Brain microvascular endothelial cell (primary cell): ENCODE measurements at regions not wholly inside any gene's neighbourhood (a gene's known extent, or its start where the extent isn't known, plus 50 kb on each side); places are given as distances from the start of the nearest gene placed in this dataset.

Source experiments
- DNase-seq: peaks from one replicate; pipeline ENCODE4 v3.0.0-alpha.2; 2020
- H3K27ac ChIP-seq: fragments of 250-450 bp; sonication (Bioruptor Pico); 2 replicates; pipeline ENCODE4 v1.5.1; 2020; ENCODE audit warnings: mild to moderate bottlenecking, moderate library complexity
- H3K27me3 ChIP-seq: fragments of 250-450 bp; sonication (Bioruptor Pico); replicated peaks from 2 replicates; pipeline ENCODE4 v1.5.1; 2020; ENCODE audit warnings: mild to moderate bottlenecking
- H3K36me3 ChIP-seq: fragments of 250-450 bp; sonication (Bioruptor Pico); replicated peaks from 2 replicates; pipeline ENCODE4 v1.5.1; 2020; ENCODE audit warnings: mild to moderate bottlenecking
- H3K4me3 ChIP-seq: 2 replicates; pipeline ENCODE4 v1.5.1; 2011; ENCODE audit warnings: low read depth, mild to moderate bottlenecking, control low read depth, low read length, moderate library complexity
- in situ Hi-C: cut with HindIII; loops from 2 replicates; pipeline ENCODE4 v1.10.0; 2017; ENCODE audit warnings: low sequenced_read_pairs, low pct_ligation_motif_present
- TF ChIP-seq, protein P1 (sequence below): IDR thresholded peaks from 2 replicates; pipeline ENCODE4 v1.5.1; 2011; ENCODE audit warnings: low read depth, mild to moderate bottlenecking, moderate library complexity, low read length, control low read depth, inconsistent platforms; ENCODE audit errors: missing control alignments

DNA sequence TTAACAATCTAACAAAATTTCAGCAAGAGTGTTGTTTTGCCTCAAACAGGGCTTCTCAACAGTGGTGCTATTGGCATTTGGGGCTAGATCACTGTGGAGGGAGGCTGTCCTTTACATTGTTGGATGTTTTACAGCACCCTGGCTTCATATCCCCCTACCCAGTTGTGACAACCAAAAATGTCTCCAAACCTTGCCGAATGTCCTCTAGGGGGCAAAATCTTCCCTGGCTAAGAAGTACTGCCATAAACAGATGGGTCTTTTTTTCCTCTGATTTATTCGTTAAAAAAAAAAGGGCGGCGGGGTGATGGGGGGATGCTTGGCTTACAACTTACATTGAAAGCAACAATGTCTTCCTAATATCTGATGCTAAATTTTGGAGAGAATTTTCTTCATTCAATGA, 207.6 kb upstream of the CCDC150 start:
- Histone ChIP-seq H3K36me3 (no peaks in the 10 kb centered on the region), H3K4me3 (no peak overlapping the region), H3K27ac (no peak overlapping the region), H3K27me3 (no peaks in the 10 kb centered on the region)
- DNase-seq = no peak
- TF ChIP-seq, protein P1, sequence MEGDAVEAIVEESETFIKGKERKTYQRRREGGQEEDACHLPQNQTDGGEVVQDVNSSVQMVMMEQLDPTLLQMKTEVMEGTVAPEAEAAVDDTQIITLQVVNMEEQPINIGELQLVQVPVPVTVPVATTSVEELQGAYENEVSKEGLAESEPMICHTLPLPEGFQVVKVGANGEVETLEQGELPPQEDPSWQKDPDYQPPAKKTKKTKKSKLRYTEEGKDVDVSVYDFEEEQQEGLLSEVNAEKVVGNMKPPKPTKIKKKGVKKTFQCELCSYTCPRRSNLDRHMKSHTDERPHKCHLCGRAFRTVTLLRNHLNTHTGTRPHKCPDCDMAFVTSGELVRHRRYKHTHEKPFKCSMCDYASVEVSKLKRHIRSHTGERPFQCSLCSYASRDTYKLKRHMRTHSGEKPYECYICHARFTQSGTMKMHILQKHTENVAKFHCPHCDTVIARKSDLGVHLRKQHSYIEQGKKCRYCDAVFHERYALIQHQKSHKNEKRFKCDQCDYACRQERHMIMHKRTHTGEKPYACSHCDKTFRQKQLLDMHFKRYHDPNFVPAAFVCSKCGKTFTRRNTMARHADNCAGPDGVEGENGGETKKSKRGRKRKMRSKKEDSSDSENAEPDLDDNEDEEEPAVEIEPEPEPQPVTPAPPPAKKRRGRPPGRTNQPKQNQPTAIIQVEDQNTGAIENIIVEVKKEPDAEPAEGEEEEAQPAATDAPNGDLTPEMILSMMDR = peak; percentile 76
- in situ Hi-C loops = no loop called here

- TF ChIP-seq, protein P1 = no peak
- DNase-seq = no peak
- in situ Hi-C loops = no loop called here
- no peak overlapping the region for H3K4me3 ChIP-seq
- H3K36me3 ChIP-seq = no peaks in the 10 kb centered on the region
- H3K27ac ChIP-seq = no peak overlapping the region
- no peaks in the 10 kb centered on the region for H3K27me3 ChIP-seq
Observed at GRCh38 chr2:196433116-196433515, 206.4 kb upstream of the CCDC150 start.

- Histone ChIP-seq H3K27me3 (no peaks in the 10 kb centered on the region), H3K27ac (no peak overlapping the region), H3K4me3 (no peak overlapping the region), H3K36me3 (no peaks in the 10 kb centered on the region)
- in situ Hi-C loops = no loop called here
- DNase-seq = no peak
- TF ChIP-seq, protein P1 = no peak
Observed at GRCh38 chr2:196434217-196434616, 205.3 kb upstream of the CCDC150 start.

GRCh38 chr2:196435189-196435588, 204.3 kb upstream of the CCDC150 start:
- no peak overlapping the region for H3K27ac ChIP-seq
- no peaks in the 10 kb centered on the region for H3K36me3 ChIP-seq
- in situ Hi-C loops = no loop called here
- no peaks in the 10 kb centered on the region for H3K27me3 ChIP-seq
- TF ChIP-seq, protein P1 = no peak
- no peak overlapping the region for H3K4me3 ChIP-seq
- no peak for DNase-seq

DNA sequence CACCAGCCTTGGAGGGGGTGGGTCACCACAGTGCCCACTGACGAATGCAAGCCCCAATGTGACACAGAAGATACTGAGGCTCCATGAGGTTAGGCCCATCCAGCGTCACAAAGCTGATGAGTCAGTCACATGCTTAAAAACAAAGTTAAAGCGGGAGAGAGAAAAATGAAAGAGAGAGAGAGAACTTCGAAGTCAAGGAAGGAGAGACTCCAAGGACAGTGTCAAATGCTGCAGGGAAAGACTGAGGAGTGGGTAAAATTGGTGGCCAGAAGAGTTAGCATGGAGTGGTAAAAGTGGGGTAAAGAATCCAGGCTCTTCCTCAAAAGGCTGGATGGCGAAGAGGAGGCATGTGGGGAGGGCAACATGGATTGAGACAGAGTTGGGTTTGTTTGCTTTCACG, 201.9 kb upstream of the CCDC150 start:
- H3K36me3 ChIP-seq = no peaks in the 10 kb centered on the region
- in situ Hi-C loops = no loop called here

DNA sequence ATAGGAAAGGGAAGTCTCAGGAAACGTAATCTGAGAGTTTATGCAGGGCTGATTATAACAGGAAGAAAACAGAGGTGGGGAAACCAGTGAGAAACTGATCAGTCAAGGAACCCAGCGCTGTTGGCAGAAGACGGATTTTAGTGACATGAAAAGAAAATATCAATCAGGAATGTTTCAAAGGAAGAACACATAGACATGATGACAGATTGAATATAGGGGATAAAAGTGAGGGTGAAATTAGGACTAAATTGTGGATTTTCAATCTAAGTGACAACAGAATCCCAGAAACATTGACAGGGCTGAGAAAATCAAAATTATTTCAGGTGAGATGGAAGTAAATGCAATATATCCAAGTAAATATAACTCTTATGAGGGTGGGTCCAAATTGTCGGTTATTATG, 199.8 kb upstream of the CCDC150 start:
- H3K27ac ChIP-seq = no peak overlapping the region
- TF ChIP-seq, protein P1 = no peak

More for the DNA sequence above, 201.9 kb upstream of the CCDC150 start:
- Histone ChIP-seq H3K27ac (no peak overlapping the region), H3K4me3 (no peak overlapping the region), H3K27me3 (no peaks in the 10 kb centered on the region)
- TF ChIP-seq, protein P1 = no peak
- no peak for DNase-seq

More for the DNA sequence above, 199.8 kb upstream of the CCDC150 start:
- Histone ChIP-seq H3K27me3 (no peaks in the 10 kb centered on the region), H3K4me3 (no peak overlapping the region), H3K36me3 (no peaks in the 10 kb centered on the region)
- in situ Hi-C loops = no loop called here
- no peak for DNase-seq
